ENCODE measurements at regions not wholly inside any gene's neighbourhood (a gene's known extent, or its start where the extent isn't known, plus 50 kb on each side); places are given as distances from the start of the nearest gene placed in this dataset.

GRCh38 chr18:56021809-56022195 is 433.8 kb upstream of the TCF4 start:
- DNase-seq (ENCODE audit: low read depth), result no peak

- DNase-seq (ENCODE audit: low read depth), result no peak
These were observed 433.3 kb upstream of the TCF4 start for GRCh38 chr18:56021136-56021808.

GRCh38 chr18:56019908-56020307 is 431.9 kb upstream of the TCF4 start:
- no peak for DNase-seq (ENCODE audit: low read depth)

- DNase-seq (ENCODE audit: low read depth), result no peak
These were observed 431.2 kb upstream of the TCF4 start for GRCh38 chr18:56019156-56019555.

GRCh38 chr18:56009411-56009810 is 421.4 kb upstream of the TCF4 start:
- DNase-seq (ENCODE audit: low read depth), result no peak

GRCh38 chr18:56003720-56004088 is 415.7 kb upstream of the TCF4 start:
- DNase-seq (ENCODE audit: low read depth), result no peak

- DNase-seq (ENCODE audit: low read depth), result no peak
These were observed 415.2 kb upstream of the TCF4 start for GRCh38 chr18:56003009-56003719.

DNA sequence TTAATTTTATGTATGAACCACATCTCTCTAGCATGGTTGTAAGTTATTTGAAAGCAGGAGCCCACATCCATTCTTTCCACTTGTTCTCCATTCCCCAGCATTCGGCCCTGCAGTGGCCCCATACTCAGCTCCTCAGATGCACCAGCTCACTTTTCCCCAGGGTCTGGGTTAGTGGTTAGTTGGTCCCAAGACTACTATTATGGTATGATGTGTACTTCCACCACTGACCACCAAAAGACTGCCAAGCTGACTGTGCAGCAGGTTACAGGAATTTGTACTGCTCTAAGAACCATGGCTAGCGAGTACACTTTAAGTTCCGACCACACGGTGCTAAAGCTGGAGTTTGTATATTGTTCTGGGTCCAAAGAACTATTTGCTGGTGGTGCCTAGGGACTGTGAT is 413.6 kb upstream of the TCF4 start:
- no peak for DNase-seq (ENCODE audit: low read depth)

- DNase-seq (ENCODE audit: low read depth), result no peak
These were observed 412.0 kb upstream of the TCF4 start for GRCh38 chr18:56000041-56000440.

DNA sequence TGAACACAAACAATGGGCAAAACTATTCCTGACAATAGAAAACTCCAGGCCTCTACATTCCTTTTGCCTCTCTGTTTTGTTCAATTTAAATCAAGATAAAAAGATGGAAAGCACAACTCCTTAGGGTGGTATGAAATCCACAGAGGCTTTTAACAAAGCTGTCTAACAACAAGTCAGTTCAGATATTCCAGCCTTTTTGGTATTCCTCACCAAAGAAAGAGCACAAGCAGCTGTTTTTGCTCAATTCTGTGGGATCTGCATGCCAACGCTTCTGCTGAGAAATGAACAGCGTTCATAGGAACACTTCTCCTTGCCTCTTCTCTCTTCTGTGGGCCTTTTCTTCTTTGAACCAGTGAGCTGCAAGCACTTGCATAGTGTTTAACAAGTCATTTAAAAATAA is 411.6 kb upstream of the TCF4 start:
- DNase-seq (ENCODE audit: low read depth), result no peak

DNA sequence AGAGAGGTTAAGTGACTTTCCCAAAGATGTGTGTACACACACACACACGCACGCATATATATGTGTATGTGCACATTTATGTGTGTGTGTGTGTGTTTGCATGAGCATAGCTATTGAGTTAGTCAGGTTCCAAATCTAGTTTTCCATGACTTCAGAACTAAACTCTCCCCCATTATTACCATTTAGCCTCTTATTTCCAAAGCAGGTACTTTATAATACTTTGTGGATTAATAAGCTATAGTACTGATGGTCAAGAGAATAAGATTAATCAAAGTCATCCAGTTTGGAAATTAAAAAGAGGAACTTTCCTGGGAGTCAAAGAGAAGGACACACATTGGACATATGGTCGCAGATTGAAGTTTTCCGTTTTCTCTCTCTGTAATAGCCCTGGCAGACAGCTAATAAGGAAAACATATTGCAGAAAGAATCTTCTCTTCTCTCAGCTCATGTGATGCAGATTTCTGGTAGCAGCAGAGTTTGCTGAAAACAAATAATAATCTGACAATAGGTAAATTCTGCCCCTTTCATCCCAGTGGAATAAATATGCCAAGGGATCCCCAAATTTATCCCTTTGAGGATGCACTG is 410.9 kb upstream of the TCF4 start:
- no peak for DNase-seq (ENCODE audit: low read depth)

DNA sequence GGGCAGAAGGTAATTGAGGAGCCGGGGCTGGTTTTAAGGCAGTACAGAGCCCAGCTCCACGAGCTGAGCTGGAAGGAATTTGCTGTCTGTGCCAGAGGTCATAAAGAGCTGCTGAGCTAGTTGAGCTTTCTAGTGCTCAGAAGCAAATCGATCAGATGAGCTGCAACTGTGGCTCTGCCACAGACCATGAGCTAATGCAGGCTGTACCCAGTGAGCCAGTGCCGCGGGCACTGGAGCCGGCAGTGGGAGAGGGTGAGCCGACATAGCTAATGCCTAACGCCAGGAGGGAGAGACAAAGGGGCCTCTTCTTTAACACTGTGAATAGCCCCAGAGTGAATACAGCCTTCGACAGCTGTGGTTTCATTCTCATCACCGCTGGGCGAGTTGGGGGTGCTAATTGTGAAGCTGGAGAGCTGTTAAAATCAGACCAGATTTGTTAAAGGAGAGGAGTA is 410.1 kb upstream of the TCF4 start:
- DNase-seq (ENCODE audit: low read depth), result no peak

- DNase-seq (ENCODE audit: low read depth), result no peak
These were observed 409.2 kb upstream of the TCF4 start for GRCh38 chr18:55997151-55997561.

GRCh38 chr18:55996717-55997116 is 408.7 kb upstream of the TCF4 start:
- DNase-seq (ENCODE audit: low read depth), result no peak

DNA sequence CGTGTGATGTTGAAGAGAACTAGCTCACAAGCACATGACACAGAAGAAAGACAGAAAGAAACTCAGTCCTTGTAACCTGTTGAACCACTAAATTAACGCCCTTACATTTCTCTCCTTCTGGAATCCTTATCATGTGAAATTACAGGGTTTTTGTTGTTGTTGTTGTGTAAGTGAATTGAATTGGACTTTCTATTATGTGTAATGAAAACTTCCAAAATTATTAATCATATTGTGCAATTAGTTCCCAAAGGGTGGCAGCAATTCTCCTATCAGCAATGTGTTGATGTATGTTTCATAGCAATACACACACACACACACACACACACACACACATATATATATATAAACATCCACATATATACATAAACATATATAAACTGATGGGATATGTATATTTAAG is 402.2 kb upstream of the TCF4 start:
- DNase-seq (ENCODE audit: low read depth), result no peak

DNA sequence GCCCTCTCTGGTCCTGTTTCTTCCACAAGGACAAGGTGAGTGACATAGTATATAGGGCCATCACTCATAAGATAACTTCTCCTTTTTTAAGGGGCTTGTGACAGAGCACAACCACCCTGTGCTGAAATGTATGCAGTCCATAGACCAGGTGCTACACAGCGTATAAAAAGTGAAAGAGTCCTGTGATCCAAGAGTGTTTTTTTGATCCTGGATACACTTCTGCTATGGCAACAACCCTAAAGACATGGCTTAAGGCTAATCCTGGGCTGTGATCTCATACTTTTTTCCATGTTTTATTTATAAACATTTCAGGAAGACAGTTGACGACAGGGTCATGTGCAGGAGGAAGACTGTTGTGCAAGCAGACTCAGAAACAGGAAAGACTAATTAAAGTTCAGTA is 400.5 kb upstream of the TCF4 start:
- no peak for DNase-seq (ENCODE audit: low read depth)

GRCh38 chr18:55983433-55983832 is 395.4 kb upstream of the TCF4 start:
- DNase-seq (ENCODE audit: low read depth), result no peak

DNA sequence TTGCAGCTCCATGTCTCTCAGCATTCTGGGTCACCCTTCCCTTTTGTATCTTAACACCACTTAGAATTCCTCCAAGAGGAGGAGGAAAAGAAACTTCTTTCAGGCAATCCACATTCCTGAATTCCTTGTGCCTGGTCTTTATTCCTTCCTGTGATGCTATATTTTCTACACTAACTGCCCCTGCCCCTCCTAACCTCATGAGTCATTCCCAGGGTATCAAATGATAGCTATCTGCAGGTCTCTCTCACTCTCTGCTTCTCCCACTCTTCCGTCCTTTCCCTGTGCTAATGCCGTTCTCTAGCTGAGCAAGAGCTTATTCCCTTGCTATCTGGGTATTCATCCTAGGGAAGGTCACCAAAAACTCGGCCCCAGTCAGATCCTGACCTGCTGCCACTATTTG is 395.0 kb upstream of the TCF4 start:
- no peak for DNase-seq (ENCODE audit: low read depth)

DNA sequence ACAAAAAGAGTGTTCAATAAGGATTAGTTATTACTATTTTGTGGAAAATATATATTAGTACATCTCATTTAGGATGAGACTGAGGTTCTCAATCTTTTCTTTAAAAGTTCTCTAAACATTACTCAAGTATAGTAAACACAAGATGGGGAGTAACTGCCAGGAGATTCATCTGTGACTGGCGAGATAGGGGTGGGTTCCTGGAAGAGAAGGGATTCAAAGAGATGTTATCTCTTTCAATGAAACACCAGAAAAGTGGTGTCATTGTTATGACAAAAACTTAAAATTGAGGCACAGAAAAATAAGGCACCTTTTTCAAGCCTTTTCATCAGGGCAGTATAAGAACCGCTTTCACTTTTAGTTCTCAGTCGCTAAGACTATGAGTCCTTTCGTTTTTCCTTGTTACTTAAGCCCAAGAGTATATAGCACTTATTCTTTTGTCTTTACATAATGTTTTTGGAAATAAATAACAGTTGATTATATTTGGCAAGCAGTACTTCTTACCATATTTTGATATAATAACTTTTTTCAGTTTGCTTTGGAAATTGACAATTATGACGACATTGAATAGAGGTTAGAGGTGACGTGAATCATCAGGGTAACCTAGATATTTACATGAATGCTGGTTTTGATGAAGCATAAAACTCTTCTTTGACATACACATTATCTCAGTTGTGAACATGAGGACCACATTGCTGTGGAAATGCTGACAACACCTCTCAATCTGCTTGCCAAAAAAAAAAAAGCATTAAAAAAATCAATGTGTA is 393.9 kb upstream of the TCF4 start:
- no peak for DNase-seq (ENCODE audit: low read depth)

- DNase-seq (ENCODE audit: low read depth), result no peak
These were observed 386.5 kb upstream of the TCF4 start for GRCh38 chr18:55974521-55974920.

DNA sequence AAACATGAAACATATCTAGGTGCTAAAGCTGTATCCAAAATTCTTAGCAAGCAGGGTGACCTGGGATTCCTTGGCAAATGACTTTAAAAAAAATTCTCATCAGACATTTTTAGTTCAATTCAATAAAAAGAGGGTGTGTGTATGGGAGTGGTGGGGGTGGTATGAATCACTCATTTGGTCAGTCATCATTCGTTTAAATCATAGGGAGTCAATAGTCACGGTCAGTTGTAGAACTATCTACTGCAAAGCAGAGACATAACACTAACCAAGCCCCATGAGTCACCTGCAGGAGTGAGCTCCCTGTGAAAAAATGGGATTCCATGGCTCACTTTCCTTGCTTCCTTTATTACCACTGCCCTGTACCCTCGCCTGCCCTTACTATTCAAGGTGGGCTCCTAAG is 380.6 kb upstream of the TCF4 start:
- DNase-seq (ENCODE audit: low read depth), result no peak

DNA sequence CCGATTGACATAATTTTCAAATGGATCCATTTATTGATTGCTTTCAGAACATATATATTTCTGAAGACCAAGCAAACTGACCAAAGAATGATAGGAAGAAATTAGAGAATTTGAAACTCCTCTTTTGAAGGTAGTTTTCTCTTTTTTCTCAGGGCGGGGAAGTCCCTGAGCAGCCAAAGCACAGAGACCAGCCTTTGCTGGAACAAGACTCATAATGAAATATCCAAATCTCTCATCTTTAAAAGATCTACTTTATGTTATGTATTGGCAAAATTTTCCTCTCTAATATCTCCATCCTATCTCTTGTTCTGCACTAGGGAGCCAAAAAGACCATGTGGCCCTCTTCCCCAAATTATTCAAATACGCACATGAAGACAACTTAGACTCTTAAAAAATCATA is 379.0 kb upstream of the TCF4 start:
- no peak for DNase-seq (ENCODE audit: low read depth)

DNA sequence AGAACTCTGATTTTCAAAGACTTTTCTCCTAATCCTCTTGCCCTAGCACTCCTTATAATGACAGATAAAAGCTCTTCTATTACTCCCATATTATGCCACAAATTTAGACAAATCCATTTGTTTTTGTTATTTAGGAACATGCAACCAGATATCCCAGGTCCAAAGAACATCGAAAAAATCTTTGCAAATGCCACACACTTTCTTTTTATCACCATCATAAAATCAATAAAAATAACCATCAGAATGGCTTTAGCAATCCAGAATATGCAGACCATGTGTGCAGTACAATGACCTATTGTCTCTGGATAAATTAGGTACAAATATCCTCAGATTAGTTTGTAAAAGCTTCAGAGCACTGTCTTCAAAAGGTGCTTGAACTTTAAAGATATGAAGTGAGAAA is 376.2 kb upstream of the TCF4 start:
- no peak for DNase-seq (ENCODE audit: low read depth)

All from HS-5 (cell line).